ENCODE measurements at regions not wholly inside any gene's neighbourhood (a gene's known extent, or its start where the extent isn't known, plus 50 kb on each side); places are given as distances from the start of the nearest gene placed in this dataset.

DNA sequence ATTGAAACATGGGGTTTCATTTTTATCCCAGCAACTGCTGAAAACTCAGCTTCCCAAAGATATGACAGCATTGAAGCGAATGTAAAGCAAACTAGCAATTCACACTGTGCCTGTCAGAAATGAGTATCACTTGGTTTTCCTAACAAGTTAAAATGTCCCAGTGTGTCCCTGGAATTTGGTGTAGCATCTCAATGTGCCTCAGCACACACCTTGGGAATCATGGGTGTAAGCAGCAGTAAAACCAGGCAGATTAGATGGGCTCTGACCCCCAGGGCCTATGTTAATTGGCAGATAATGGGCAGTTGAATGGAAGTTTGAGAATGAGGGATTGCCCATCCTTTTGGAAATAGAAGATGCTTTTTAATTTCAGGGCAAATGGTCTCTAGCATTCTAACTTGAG lies 784.9 kb upstream of the LRRC4C start:
- TF ChIP-seq CTCF (IDR thresholded peaks at IDR 0.05; ENCODE audit: unreplicated experiment), result no peak
- no peaks in the 10 kb centered on the region for H3K27me3 Mint-ChIP-seq (ENCODE audit: unreplicated experiment)
- no TSS peak for BruUV-seq (replicated peaks)
- no peak overlapping the region for H3K4me3 Mint-ChIP-seq (ENCODE audit: low read depth, unreplicated experiment)
- intact Hi-C loops (cut with micrococcal nuclease; ENCODE audit: unreplicated experiment), result no loop called here
- no peak for DNase-seq
- H3K27ac Mint-ChIP-seq (ENCODE audit: unreplicated experiment), result no peak overlapping the region
- no peaks in the 10 kb centered on the region for H3K4me1 Mint-ChIP-seq (ENCODE audit: low read depth, unreplicated experiment)
- CTCF ChIA-PET, result no interaction called here
- H3K9me3 Mint-ChIP-seq (ENCODE audit: low read depth, unreplicated experiment), result peaks cover 6% of the 10 kb centered on the region
- H3K36me3 Mint-ChIP-seq (ENCODE audit: insufficient read depth, unreplicated experiment), result no peaks in the 10 kb centered on the region

GRCh38 chr11:42249401-42249800 lies 789.9 kb upstream of the LRRC4C start:
- peaks cover 3% of the 10 kb centered on the region for H3K9me3 Mint-ChIP-seq (ENCODE audit: low read depth, unreplicated experiment)
- CTCF ChIA-PET, result no interaction called here
- H3K27ac Mint-ChIP-seq (ENCODE audit: unreplicated experiment), result no peak overlapping the region
- no peaks in the 10 kb centered on the region for H3K4me1 Mint-ChIP-seq (ENCODE audit: low read depth, unreplicated experiment)
- no TSS peak for BruUV-seq (replicated peaks)
- H3K27me3 Mint-ChIP-seq (ENCODE audit: unreplicated experiment), result no peaks in the 10 kb centered on the region
- DNase-seq, result no peak
- intact Hi-C loops (cut with micrococcal nuclease; ENCODE audit: unreplicated experiment), result no loop called here
- no peak overlapping the region for H3K4me3 Mint-ChIP-seq (ENCODE audit: low read depth, unreplicated experiment)
- H3K36me3 Mint-ChIP-seq (ENCODE audit: insufficient read depth, unreplicated experiment), result no peaks in the 10 kb centered on the region
- no peak for TF ChIP-seq CTCF (IDR thresholded peaks at IDR 0.05; ENCODE audit: unreplicated experiment)

GRCh38 chr11:42249956-42250355 lies 790.5 kb upstream of the LRRC4C start:
- no TSS peak for BruUV-seq (replicated peaks)
- Mint-ChIP-seq H3K9me3 (ENCODE audit: low read depth, unreplicated experiment) (peaks cover 3% of the 10 kb centered on the region), H3K27me3 (ENCODE audit: unreplicated experiment) (no peaks in the 10 kb centered on the region), H3K4me3 (ENCODE audit: low read depth, unreplicated experiment) (no peak overlapping the region), H3K27ac (ENCODE audit: unreplicated experiment) (no peak overlapping the region), H3K36me3 (ENCODE audit: insufficient read depth, unreplicated experiment) (no peaks in the 10 kb centered on the region), H3K4me1 (ENCODE audit: low read depth, unreplicated experiment) (no peaks in the 10 kb centered on the region)
- no peak for TF ChIP-seq CTCF (IDR thresholded peaks at IDR 0.05; ENCODE audit: unreplicated experiment)
- no peak for DNase-seq
- CTCF ChIA-PET, result no interaction called here
- intact Hi-C loops (cut with micrococcal nuclease; ENCODE audit: unreplicated experiment), result no loop called here

GRCh38 chr11:42251984-42252383 lies 792.5 kb upstream of the LRRC4C start:
- CTCF ChIA-PET, result no interaction called here
- no peak for DNase-seq
- Mint-ChIP-seq H3K4me1 (ENCODE audit: low read depth, unreplicated experiment) (no peaks in the 10 kb centered on the region), H3K27ac (ENCODE audit: unreplicated experiment) (no peak overlapping the region), H3K36me3 (ENCODE audit: insufficient read depth, unreplicated experiment) (no peaks in the 10 kb centered on the region), H3K4me3 (ENCODE audit: low read depth, unreplicated experiment) (no peak overlapping the region), H3K27me3 (ENCODE audit: unreplicated experiment) (no peaks in the 10 kb centered on the region), H3K9me3 (ENCODE audit: low read depth, unreplicated experiment) (peaks cover 10% of the 10 kb centered on the region)
- no peak for TF ChIP-seq CTCF (IDR thresholded peaks at IDR 0.05; ENCODE audit: unreplicated experiment)
- BruUV-seq (replicated peaks), result no TSS peak
- intact Hi-C loops (cut with micrococcal nuclease; ENCODE audit: unreplicated experiment), result no loop called here

GRCh38 chr11:42253156-42253555 lies 793.7 kb upstream of the LRRC4C start:
- intact Hi-C loops (cut with micrococcal nuclease; ENCODE audit: unreplicated experiment), result no loop called here
- Mint-ChIP-seq H3K4me3 (ENCODE audit: low read depth, unreplicated experiment) (no peak overlapping the region), H3K27me3 (ENCODE audit: unreplicated experiment) (no peaks in the 10 kb centered on the region), H3K36me3 (ENCODE audit: insufficient read depth, unreplicated experiment) (no peaks in the 10 kb centered on the region), H3K27ac (ENCODE audit: unreplicated experiment) (no peak overlapping the region), H3K9me3 (ENCODE audit: low read depth, unreplicated experiment) (peaks cover 8% of the 10 kb centered on the region), H3K4me1 (ENCODE audit: low read depth, unreplicated experiment) (no peaks in the 10 kb centered on the region)
- no TSS peak for BruUV-seq (replicated peaks)
- TF ChIP-seq CTCF (IDR thresholded peaks at IDR 0.05; ENCODE audit: unreplicated experiment), result no peak
- no peak for DNase-seq
- CTCF ChIA-PET, result no interaction called here
